BJ (cell line): ENCODE measurements at regions not wholly inside any gene's neighbourhood (a gene's known extent, or its start where the extent isn't known, plus 50 kb on each side); places are given as distances from the start of the nearest gene placed in this dataset.

Experiments
- CTCF ChIA-PET: fragments of 350-600 bp; formaldehyde crosslinking; extraction: SDS; loops from one replicate; lab custom pipeline; 2021; ENCODE audit warnings: antibody characterized with exemption, inconsistent platforms; lab: Yijun Ruan, JAX
- POLR2A ChIA-PET: fragments of 300-600 bp; sonication (Branson Sonifier 250); formaldehyde crosslinking; extraction: SDS; loops from one replicate; lab custom pipeline; 2021; ENCODE audit warnings: antibody characterized with exemption; lab: Charles Lee
- DNase-seq: peaks from one replicate; pipeline ENCODE4 v3.0.0-alpha.2; 2011; ENCODE audit warnings: low read depth
- H3K27me3 ChIP-seq: 2 replicates; pipeline ENCODE4 v1.6.0; 2011; ENCODE audit warnings: low read length; ENCODE audit not compliant: control insufficient read depth, insufficient read depth
- H3K36me3 ChIP-seq: 2 replicates; pipeline ENCODE4 v1.5.1; 2011; ENCODE audit warnings: low read length; ENCODE audit not compliant: control insufficient read depth, insufficient read depth
- H3K4me3 ChIP-seq: 2 replicates; pipeline ENCODE4 v1.5.1; 2011; ENCODE audit warnings: low read depth, mild to moderate bottlenecking, control low read depth, low read length
- CTCF ChIP-seq: IDR thresholded peaks from 2 replicates; pipeline ENCODE4 v1.5.1; 2011; ENCODE audit warnings: low read depth, mild to moderate bottlenecking, control low read depth, inconsistent platforms, low read length, moderate library complexity; ENCODE audit not compliant: insufficient read depth

GRCh38 chr6:122124908-122125307 lies 274.5 kb upstream of the HSF2 start:
- no peaks in the 10 kb centered on the region for H3K27me3 ChIP-seq
- CTCF ChIA-PET: interaction anchor here (0.6 kb wide), 1 partner anchor 28 kb away, joined by 3 read pairs; no protein-coding TSS in a partner anchor
- no peaks in the 10 kb centered on the region for H3K36me3 ChIP-seq
- TF ChIP-seq CTCF: no peak
- POLR2A ChIA-PET: no interaction called here
- H3K4me3 ChIP-seq: no peak overlapping the region
- DNase-seq: no peak

GRCh38 chr6:122126894-122127293 lies 272.6 kb upstream of the HSF2 start:
- Histone ChIP-seq H3K36me3 (no peaks in the 10 kb centered on the region), H3K4me3 (no peak overlapping the region), H3K27me3 (no peaks in the 10 kb centered on the region)
- DNase-seq: no peak
- ChIA-PET CTCF (no interaction called here), POLR2A (no interaction called here)
- TF ChIP-seq CTCF: no peak

GRCh38 chr6:122128445-122128844 lies 271.0 kb upstream of the HSF2 start:
- Histone ChIP-seq H3K4me3 (no peak overlapping the region), H3K27me3 (no peaks in the 10 kb centered on the region), H3K36me3 (no peaks in the 10 kb centered on the region)
- TF ChIP-seq CTCF: no peak
- CTCF ChIA-PET: interaction anchor here (0.9 to 2.1 kb wide), 2 partner anchors 37 to 56 kb away, joined by 3 to 7 read pairs; no protein-coding TSS in a partner anchor
- no peak for DNase-seq
- POLR2A ChIA-PET: no interaction called here

- no peak for TF ChIP-seq CTCF
- ChIA-PET POLR2A (no interaction called here), CTCF (interaction anchor here (2.1 kb wide), 1 partner anchor 55 kb away, joined by 7 read pairs; no protein-coding TSS in a partner anchor)
- no peaks in the 10 kb centered on the region for H3K36me3 ChIP-seq
- no peak for DNase-seq
- no peak overlapping the region for H3K4me3 ChIP-seq
- H3K27me3 ChIP-seq: no peaks in the 10 kb centered on the region
These were observed 270.0 kb upstream of the HSF2 start for GRCh38 chr6:122129313-122130025.

- CTCF ChIA-PET: interaction anchor here (2.1 kb wide), 1 partner anchor 55 kb away, joined by 7 read pairs; no protein-coding TSS in a partner anchor
- no peak for DNase-seq
- no peaks in the 10 kb centered on the region for H3K27me3 ChIP-seq
- no peaks in the 10 kb centered on the region for H3K36me3 ChIP-seq
- POLR2A ChIA-PET: no interaction called here
- no peak for TF ChIP-seq CTCF
- no peak overlapping the region for H3K4me3 ChIP-seq
These were observed 269.5 kb upstream of the HSF2 start for GRCh38 chr6:122130026-122130348.
